HepG2 (cell line): ENCODE measurements at regions not wholly inside any gene's neighbourhood (a gene's known extent, or its start where the extent isn't known, plus 50 kb on each side); places are given as distances from the start of the nearest gene placed in this dataset.

Experiments used
- ATAC-seq: fragments of 200-7000 bp; cut with Tn5 transposase; 3 replicates; pipeline ENCODE4 v1.9.1; 2020; ENCODE audit warnings: mild to moderate bottlenecking, moderate library complexity
- BruUV-seq: library from RNA; stranded (reverse); fragments of 400-500 nt; replicated peaks from 2 replicates; lab custom pipeline; 2021; lab: Mats Ljungman, UMichigan
- CTCF ChIA-PET: fragments of 300-600 bp; formaldehyde crosslinking; extraction: SDS; loops from one replicate; lab custom pipeline; 2021; ENCODE audit warnings: low total read pairs, inconsistent platforms, low intra/inter-chr PET ratio; lab: Yijun Ruan, JAX
- POLR2A ChIA-PET: fragments of 350-600 bp; sonication (Branson Sonifier 250); formaldehyde crosslinking; loops from one replicate; lab custom pipeline; 2020; ENCODE audit warnings: antibody characterized with exemption, inconsistent platforms; lab: Yijun Ruan, JAX
- DNase-seq: peaks from one replicate; pipeline ENCODE4 v3.0.0-alpha.2; 2015; ENCODE audit warnings: low spot score
- FAIRE-seq: peaks from 3 replicates; lab custom pipeline; 2011; peaks lifted over from hg19 to GRCh38; lab: Jason Lieb, UNC
- H2AFZ ChIP-seq: one replicate; pipeline ENCODE4 v1.6.1; 2011; ENCODE audit warnings: low read length, inconsistent platforms
- H3K27ac ChIP-seq: fragments of 300-600 bp; 3 replicates; pipeline ENCODE4 v1.8.0; 2011; ENCODE audit warnings: mixed run types, mild to moderate bottlenecking, mixed read lengths, low read length, inconsistent platforms; ENCODE audit not compliant: insufficient read depth; ENCODE audit errors: extremely low read length
- H3K27me3 ChIP-seq, 2 experiments: fragments of 200-600 bp in 1 of 2; 2 replicates in 1 of 2; 3 replicates in 1 of 2; pipeline versions ENCODE4 v1.6.0 to v1.8.0; 2011; ENCODE audit warnings: low read length in 2 of 2, mild to moderate bottlenecking in 2 of 2, moderate library complexity in 2 of 2, inconsistent platforms in 1 of 2; ENCODE audit not compliant: insufficient read depth in 2 of 2, control insufficient read depth in 1 of 2
- H3K36me3 ChIP-seq, 2 experiments: fragments of 200-600 bp in 1 of 2; replicated peaks in 1 of 2; 2 replicates in 1 of 2; 3 replicates in 1 of 2; pipeline versions ENCODE4 v1.5.1 to v1.8.0; 2011; ENCODE audit warnings: low read length in 2 of 2, inconsistent platforms in 1 of 2; ENCODE audit not compliant: insufficient read depth in 2 of 2, control insufficient read depth in 1 of 2
- H3K4me1 ChIP-seq: 2 replicates; pipeline ENCODE4 v1.5.1; 2012; ENCODE audit warnings: low read length, inconsistent platforms; ENCODE audit not compliant: insufficient read depth
- H3K4me2 ChIP-seq: 2 replicates; pipeline ENCODE4 v1.6.0; 2011; ENCODE audit warnings: low read depth, low read length, inconsistent platforms
- H3K4me3 ChIP-seq, 3 experiments: fragments of 200-600 bp in 1 of 3; sonication (generic), shearing (Covaris generic) in 1 of 3; replicated peaks in 1 of 3; 2 replicates each; pipeline ENCODE4 v1.5.1; 2011 to 2016; ENCODE audit warnings: low read length in 3 of 3, inconsistent platforms in 2 of 3, low read depth in 2 of 3, mild to moderate bottlenecking in 2 of 3, control low read depth in 1 of 3, mixed read lengths in 1 of 3; ENCODE audit not compliant: insufficient read depth in 1 of 3
- H3K79me2 ChIP-seq: one replicate; pipeline ENCODE4 v1.6.1; 2011; ENCODE audit warnings: low read length, inconsistent platforms; ENCODE audit not compliant: insufficient read depth
- H3K9ac ChIP-seq: 2 replicates; pipeline ENCODE4 v1.6.0; 2011; ENCODE audit warnings: mild to moderate bottlenecking, low read depth, low read length, inconsistent platforms; ENCODE audit not compliant: insufficient read depth
- H3K9me3 ChIP-seq: 2 replicates; pipeline ENCODE4 v1.5.1; 2012; ENCODE audit warnings: mild to moderate bottlenecking, low read length
- H4K20me1 ChIP-seq: 2 replicates; pipeline ENCODE4 v1.6.0; 2011; ENCODE audit warnings: inconsistent platforms, mild to moderate bottlenecking, low read length, moderate library complexity; ENCODE audit not compliant: insufficient read depth
- HIC2 ChIP-seq: sonication (generic); formaldehyde crosslinking; IDR thresholded peaks from 2 replicates; pipeline ENCODE4 v1.9.0; 2022; ENCODE audit warnings: low read depth, missing genetic modification reagents
- HNF4G ChIP-seq, 2 experiments: sonication (generic) in 1 of 2; formaldehyde crosslinking in 1 of 2; IDR thresholded peaks; 2 replicates each; pipeline versions ENCODE4 v1.4.0 to v1.6.1; 2011 to 2020; ENCODE audit warnings: borderline replicate concordance in 2 of 2, low read depth in 2 of 2, mild to moderate bottlenecking in 2 of 2, low read length in 1 of 2, missing genetic modification reagents in 1 of 2, moderate library complexity in 1 of 2
- MIXL1 ChIP-seq: IDR thresholded peaks from 2 replicates; pipeline ENCODE4 v1.6.1; 2016
- NFRKB ChIP-seq: fragments of 450-650 bp; IDR thresholded peaks from 2 replicates; pipeline ENCODE4 v1.6.1; 2017
- SPEN ChIP-seq: sonication (generic); formaldehyde crosslinking; IDR thresholded peaks from 2 replicates; pipeline ENCODE4 v1.5.1; 2020; ENCODE audit warnings: low read depth, mild to moderate bottlenecking, missing genetic modification reagents
- ZC3H13 ChIP-seq: sonication (generic); formaldehyde crosslinking; IDR thresholded peaks from 2 replicates; pipeline ENCODE4 v1.8.1; 2023; ENCODE audit warnings: mild to moderate bottlenecking, missing genetic modification reagents, moderate library complexity
- ZNF331 ChIP-seq: sonication (generic); formaldehyde crosslinking; IDR thresholded peaks from 2 replicates; pipeline ENCODE4 v1.4.0; 2020; ENCODE audit warnings: missing genetic modification reagents
- ZNF629 ChIP-seq: sonication (generic); formaldehyde crosslinking; conservative IDR thresholded peaks from 2 replicates; pipeline ENCODE4 v1.5.0; 2020; ENCODE audit warnings: missing genetic modification reagents
- ZSCAN31 ChIP-seq: sonication (generic); formaldehyde crosslinking; IDR thresholded peaks from 2 replicates; pipeline ENCODE4 v1.5.0; 2020; ENCODE audit warnings: low read depth, mild to moderate bottlenecking, missing genetic modification reagents
- WGBS: methylation state at CpG from one replicate; pipeline ENCODE4 v1.1.6; 2017; ENCODE audit warnings: low lambda C conversion rate; 5-methylcytosine and 5-hydroxymethylcytosine counted together
- in situ Hi-C: cut with HindIII; loops from 2 replicates; pipeline ENCODE4 v1.10.0; 2017; ENCODE audit warnings: low pct_unique_long_range_greater_than_20kb; ENCODE audit not compliant: extremely low pct_ligation_motif_present
- intact Hi-C: fragments of 100-400 bp; cut with micrococcal nuclease; formaldehyde crosslinking; loops from one replicate; pipeline ENCODE4 v1.10.0; 2022; ENCODE audit not compliant: unreplicated experiment
- TF ChIP-seq, protein P1 (sequence below): sonication (generic); formaldehyde crosslinking; IDR thresholded peaks from 2 replicates; pipeline ENCODE4 v1.4.0; 2020; ENCODE audit warnings: missing genetic modification reagents, mild to moderate bottlenecking, borderline replicate concordance
- TF ChIP-seq, protein P2 (sequence below): sonication (generic); formaldehyde crosslinking; IDR thresholded peaks from 2 replicates; pipeline ENCODE4 v1.5.1; 2020; ENCODE audit warnings: missing genetic modification reagents, mild to moderate bottlenecking, borderline replicate concordance
- TF ChIP-seq, protein P3 (sequence below): sonication (generic); formaldehyde crosslinking; IDR thresholded peaks from 2 replicates; pipeline ENCODE4 v1.8.1; 2023; ENCODE audit warnings: missing genetic modification reagents, inconsistent platforms, borderline replicate concordance

- CTCF ChIA-PET, result no interaction called here
- no TSS peak for BruUV-seq
- FAIRE-seq, result no peak
Observed at GRCh38 chr1:23609971-23610370, 50.7 kb upstream of the ID3 start.

More at GRCh38 chr1:23609971-23610370, 50.7 kb upstream of the ID3 start:
- H4K20me1 ChIP-seq, result no peaks in the 10 kb centered on the region
- H2AFZ ChIP-seq, result no peak overlapping the region
- no peaks in the 10 kb centered on the region for H3K36me3 ChIP-seq
- intact Hi-C loops (no loop called here), in situ Hi-C loops (no loop called here)
- no peak for ATAC-seq
- no peak for DNase-seq
- H3K4me2 ChIP-seq, result no peak overlapping the region
- no peak overlapping the region for H3K9ac ChIP-seq
- no peak overlapping the region for H3K27ac ChIP-seq
- peaks cover 3 to 51% of the 10 kb centered on the region in 2 experiments for H3K27me3 ChIP-seq
- no peaks in the 10 kb centered on the region for H3K79me2 ChIP-seq
- H3K4me1 ChIP-seq, result no peaks in the 10 kb centered on the region
- TF ChIP-seq ZNF331 (CRISPR knock-in tag) (no peak), ZNF629 (CRISPR knock-in tag) (no peak), HIC2 (CRISPR knock-in tag) (no peak), MIXL1 (CRISPR knock-in tag) (no peak), ZC3H13 (CRISPR knock-in tag) (no peak), NFRKB (no peak), SPEN (CRISPR knock-in tag) (no peak), HNF4G (IDR thresholded peaks at IDR 0.05; ENCODE audit: borderline replicate concordance, low read depth, low read length) (no peak), HNF4G (CRISPR knock-in tag; IDR thresholded peaks at IDR 0.05; ENCODE audit: borderline replicate concordance, low read depth) (no peak), ZSCAN31 (no peak)
- TF ChIP-seq, protein P1, sequence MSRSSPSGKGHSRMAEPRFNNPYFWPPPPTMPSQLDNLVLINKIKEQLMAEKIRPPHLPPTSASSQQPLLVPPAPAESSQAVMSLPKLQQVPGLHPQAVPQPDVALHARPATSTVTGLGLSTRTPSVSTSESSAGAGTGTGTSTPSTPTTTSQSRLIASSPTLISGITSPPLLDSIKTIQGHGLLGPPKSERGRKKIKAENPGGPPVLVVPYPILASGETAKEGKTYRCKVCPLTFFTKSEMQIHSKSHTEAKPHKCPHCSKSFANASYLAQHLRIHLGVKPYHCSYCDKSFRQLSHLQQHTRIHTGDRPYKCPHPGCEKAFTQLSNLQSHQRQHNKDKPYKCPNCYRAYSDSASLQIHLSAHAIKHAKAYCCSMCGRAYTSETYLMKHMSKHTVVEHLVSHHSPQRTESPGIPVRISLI, result no peak
- TF ChIP-seq, protein P2, sequence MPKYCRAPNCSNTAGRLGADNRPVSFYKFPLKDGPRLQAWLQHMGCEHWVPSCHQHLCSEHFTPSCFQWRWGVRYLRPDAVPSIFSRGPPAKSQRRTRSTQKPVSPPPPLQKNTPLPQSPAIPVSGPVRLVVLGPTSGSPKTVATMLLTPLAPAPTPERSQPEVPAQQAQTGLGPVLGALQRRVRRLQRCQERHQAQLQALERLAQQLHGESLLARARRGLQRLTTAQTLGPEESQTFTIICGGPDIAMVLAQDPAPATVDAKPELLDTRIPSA, result no peak
- TF ChIP-seq, protein P3, sequence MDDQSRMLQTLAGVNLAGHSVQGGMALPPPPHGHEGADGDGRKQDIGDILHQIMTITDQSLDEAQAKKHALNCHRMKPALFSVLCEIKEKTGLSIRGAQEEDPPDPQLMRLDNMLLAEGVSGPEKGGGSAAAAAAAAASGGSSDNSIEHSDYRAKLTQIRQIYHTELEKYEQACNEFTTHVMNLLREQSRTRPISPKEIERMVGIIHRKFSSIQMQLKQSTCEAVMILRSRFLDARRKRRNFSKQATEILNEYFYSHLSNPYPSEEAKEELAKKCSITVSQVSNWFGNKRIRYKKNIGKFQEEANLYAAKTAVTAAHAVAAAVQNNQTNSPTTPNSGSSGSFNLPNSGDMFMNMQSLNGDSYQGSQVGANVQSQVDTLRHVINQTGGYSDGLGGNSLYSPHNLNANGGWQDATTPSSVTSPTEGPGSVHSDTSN (CRISPR knock-in tag), result no peak
- H3K9me3 ChIP-seq, result no peaks in the 10 kb centered on the region
- 43% methylated on average over 5 of the region's 5 CpGs for WGBS
- POLR2A ChIA-PET, result interaction anchor here (0.6 kb wide), 1 partner anchor 50 kb away, joined by 4 read pairs; no protein-coding TSS in a partner anchor
- no peak overlapping the region for H3K4me3 ChIP-seq
